ENCODE measurements at regions not wholly inside any gene's neighbourhood (a gene's known extent, or its start where the extent isn't known, plus 50 kb on each side); places are given as distances from the start of the nearest gene placed in this dataset.

DNA sequence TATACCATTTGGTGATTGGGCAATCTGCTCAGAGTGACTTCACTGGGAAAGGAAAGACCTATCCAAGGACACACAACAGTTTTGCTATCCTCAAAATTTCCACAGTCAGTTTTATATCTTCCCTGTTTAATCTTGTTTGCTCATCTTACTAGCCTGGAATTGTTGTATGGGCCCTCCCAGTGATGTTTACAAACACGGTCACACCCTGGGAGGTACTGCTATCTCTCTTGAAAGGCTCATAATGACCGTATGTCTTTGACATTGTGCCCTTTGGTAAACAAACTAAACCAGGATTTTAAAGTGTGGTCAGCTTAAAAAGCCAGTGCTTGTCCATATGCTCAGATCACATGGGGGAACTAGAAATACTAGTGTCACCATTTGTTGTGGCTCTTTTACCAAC lies 277.0 kb downstream of the CDH2 start:
- Histone ChIP-seq H3K27ac (ENCODE audit: low read depth, low read length) (no peak overlapping the region), H3K27me3 (ENCODE audit: control insufficient read depth, insufficient read depth, low read length) (no peaks in the 10 kb centered on the region), H3K9ac (ENCODE audit: low read length) (no peak overlapping the region), H3K36me3 (ENCODE audit: control insufficient read depth, insufficient read depth, low read length) (no peaks in the 10 kb centered on the region), H3K9me3 (ENCODE audit: control insufficient read depth, insufficient read depth, low read depth, low read length) (peaks cover 7% of the 10 kb centered on the region; the same call in 1 of the 2 replicates), H3K4me1 (ENCODE audit: control insufficient read depth, insufficient read depth, low read length) (peaks cover 12% of the 10 kb centered on the region), H3K4me3 (ENCODE audit: low read depth, low read length) (no peak overlapping the region)

DNA sequence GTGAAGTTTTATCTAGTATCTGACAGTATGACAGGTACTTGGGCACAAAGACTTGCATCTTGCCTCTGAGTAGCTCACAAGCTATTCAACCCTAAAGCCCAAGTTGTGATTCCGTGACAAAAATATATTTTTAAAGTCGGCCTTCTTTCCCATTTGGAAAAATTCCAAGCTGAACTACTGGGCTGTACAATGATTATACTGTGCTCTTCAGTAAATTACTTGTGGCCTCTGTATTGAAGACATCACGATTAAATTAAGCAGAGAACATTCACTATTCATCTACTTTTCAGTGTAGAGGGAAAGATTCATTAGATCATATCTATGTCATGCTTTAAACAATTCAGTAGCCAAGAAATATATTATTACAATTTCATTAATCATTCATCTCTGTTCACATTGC lies 282.2 kb downstream of the CDH2 start:
- Histone ChIP-seq H3K9me3 (ENCODE audit: control insufficient read depth, insufficient read depth, low read depth, low read length) (no peaks in the 10 kb centered on the region), H3K36me3 (ENCODE audit: control insufficient read depth, insufficient read depth, low read length) (no peaks in the 10 kb centered on the region), H3K4me3 (ENCODE audit: low read depth, low read length) (no peak overlapping the region), H3K4me1 (ENCODE audit: control insufficient read depth, insufficient read depth, low read length) (peaks cover 2% of the 10 kb centered on the region; the same call in 1 of the 2 replicates), H3K9ac (ENCODE audit: low read length) (no peak overlapping the region), H3K27me3 (ENCODE audit: control insufficient read depth, insufficient read depth, low read length) (no peaks in the 10 kb centered on the region), H3K27ac (ENCODE audit: low read depth, low read length) (no peak overlapping the region)

DNA sequence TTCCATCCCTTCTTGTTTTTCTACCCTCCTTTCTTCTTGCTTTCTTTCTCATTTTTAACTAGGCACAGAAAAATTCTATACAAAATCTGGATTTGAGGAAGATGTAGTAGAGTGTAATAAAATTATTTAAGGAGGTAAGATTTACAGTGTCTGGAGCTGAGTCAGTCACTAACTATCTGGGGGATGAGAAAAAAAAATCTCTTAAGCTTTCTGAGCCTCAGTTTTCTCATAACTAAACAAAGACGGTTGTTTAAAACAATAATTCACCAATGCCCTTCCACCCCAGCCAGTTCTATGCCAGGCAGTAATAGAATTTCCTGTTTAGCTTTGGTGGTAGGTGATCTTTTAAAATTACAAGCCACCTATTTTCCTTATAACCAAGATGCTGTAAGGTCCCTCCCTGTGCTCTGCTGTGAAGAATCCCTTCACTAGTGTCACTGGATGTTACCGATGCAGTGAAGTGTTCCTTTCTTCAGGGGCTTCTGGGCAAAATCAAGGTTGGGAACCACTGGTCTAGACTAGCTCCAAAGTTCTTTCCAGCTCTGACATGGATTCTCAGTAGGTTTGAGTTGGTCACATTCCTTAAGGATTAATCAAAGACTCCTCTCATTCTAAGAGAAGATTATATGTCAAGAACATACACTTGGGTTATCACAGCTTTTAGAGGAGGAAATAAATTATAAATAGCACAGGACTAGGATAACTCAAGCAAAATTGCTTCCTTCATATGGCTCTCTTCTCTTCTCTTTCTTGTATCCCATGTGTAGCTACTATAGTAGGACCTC lies 289.0 kb downstream of the CDH2 start:
- no peaks in the 10 kb centered on the region for H3K4me1 ChIP-seq (ENCODE audit: control insufficient read depth, insufficient read depth, low read length)
- H3K27me3 ChIP-seq (ENCODE audit: control insufficient read depth, insufficient read depth, low read length) = no peaks in the 10 kb centered on the region
- no peak overlapping the region for H3K27ac ChIP-seq (ENCODE audit: low read depth, low read length)
- H3K4me3 ChIP-seq (ENCODE audit: low read depth, low read length) = no peak overlapping the region
- no peaks in the 10 kb centered on the region for H3K9me3 ChIP-seq (ENCODE audit: control insufficient read depth, insufficient read depth, low read depth, low read length)
- no peak overlapping the region for H3K9ac ChIP-seq (ENCODE audit: low read length)
- H3K36me3 ChIP-seq (ENCODE audit: control insufficient read depth, insufficient read depth, low read length) = no peaks in the 10 kb centered on the region

DNA sequence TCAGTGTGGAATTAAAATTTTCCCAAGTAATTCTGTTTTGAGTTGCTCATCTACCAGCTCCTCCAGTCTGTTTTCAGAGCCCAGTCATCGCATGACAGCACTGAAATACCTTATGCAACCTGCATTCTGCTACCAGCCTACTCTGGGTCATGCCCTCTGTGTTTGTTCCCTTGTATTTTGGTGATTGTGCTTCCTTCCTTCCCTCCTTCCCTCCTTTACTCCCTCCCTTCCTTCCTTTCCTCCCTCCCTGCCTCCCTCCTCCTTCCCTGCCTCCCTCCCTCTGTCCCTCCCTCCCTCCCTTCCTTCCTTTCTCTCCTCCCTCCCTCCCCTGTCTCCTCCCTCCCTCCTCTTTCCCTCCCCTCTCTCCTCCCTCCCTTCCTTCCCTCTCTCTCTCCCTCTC lies 289.6 kb downstream of the CDH2 start:
- Histone ChIP-seq H3K9me3 (ENCODE audit: control insufficient read depth, insufficient read depth, low read depth, low read length) (no peaks in the 10 kb centered on the region), H3K9ac (ENCODE audit: low read length) (no peak overlapping the region), H3K4me3 (ENCODE audit: low read depth, low read length) (no peak overlapping the region), H3K36me3 (ENCODE audit: control insufficient read depth, insufficient read depth, low read length) (no peaks in the 10 kb centered on the region), H3K4me1 (ENCODE audit: control insufficient read depth, insufficient read depth, low read length) (no peaks in the 10 kb centered on the region), H3K27ac (ENCODE audit: low read depth, low read length) (no peak overlapping the region), H3K27me3 (ENCODE audit: control insufficient read depth, insufficient read depth, low read length) (no peaks in the 10 kb centered on the region)

DNA sequence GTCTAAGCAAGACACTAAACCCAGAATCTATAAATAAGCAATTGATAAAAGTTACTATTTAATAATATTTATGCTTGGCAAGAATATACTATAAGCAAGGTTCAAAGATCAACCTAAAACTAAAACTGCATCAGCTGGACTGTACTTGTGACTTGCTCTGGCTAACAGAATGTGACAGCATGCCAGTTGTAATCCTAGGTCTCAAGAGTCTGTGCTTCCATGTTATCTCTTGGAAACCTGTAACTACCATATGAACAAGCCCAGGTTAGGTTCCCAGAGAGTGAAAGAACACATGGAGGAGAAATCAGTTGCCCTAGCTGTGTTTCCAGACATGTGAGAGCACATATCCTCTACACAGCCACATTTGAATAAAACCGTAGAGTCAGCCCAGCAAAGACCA lies 297.4 kb downstream of the CDH2 start:
- H3K4me3 ChIP-seq (ENCODE audit: low read depth, low read length) = no peak overlapping the region
- H3K27me3 ChIP-seq (ENCODE audit: control insufficient read depth, insufficient read depth, low read length) = no peaks in the 10 kb centered on the region
- no peak overlapping the region for H3K27ac ChIP-seq (ENCODE audit: low read depth, low read length)
- H3K4me1 ChIP-seq (ENCODE audit: control insufficient read depth, insufficient read depth, low read length) = no peaks in the 10 kb centered on the region
- H3K9ac ChIP-seq (ENCODE audit: low read length) = no peak overlapping the region
- H3K9me3 ChIP-seq (ENCODE audit: control insufficient read depth, insufficient read depth, low read depth, low read length) = no peaks in the 10 kb centered on the region
- H3K36me3 ChIP-seq (ENCODE audit: control insufficient read depth, insufficient read depth, low read length) = no peaks in the 10 kb centered on the region

DNA sequence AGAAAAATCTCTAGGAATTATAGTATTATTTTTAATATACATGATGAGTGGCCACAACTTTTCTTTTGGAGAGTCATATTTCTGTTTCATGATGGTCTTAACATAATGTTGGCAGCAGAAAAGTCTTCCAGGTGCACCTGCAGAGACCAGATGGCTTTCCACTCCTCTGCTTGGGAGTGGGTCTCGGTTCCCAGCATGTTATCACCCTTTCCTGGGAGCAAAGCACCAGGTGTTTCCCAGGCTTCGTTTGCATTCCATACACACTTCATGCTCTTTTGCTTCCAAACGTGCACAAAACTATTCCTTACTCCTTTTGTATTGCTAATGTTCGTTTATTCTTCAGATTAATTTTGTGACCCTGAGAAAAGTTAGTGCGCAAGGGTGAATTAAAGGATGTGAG lies 305.2 kb downstream of the CDH2 start:
- H3K4me3 ChIP-seq (ENCODE audit: low read depth, low read length) = no peak overlapping the region
- H3K27ac ChIP-seq (ENCODE audit: low read depth, low read length) = no peak overlapping the region
- H3K9ac ChIP-seq (ENCODE audit: low read length) = no peak overlapping the region
- no peaks in the 10 kb centered on the region for H3K27me3 ChIP-seq (ENCODE audit: control insufficient read depth, insufficient read depth, low read length)
- no peaks in the 10 kb centered on the region for H3K4me1 ChIP-seq (ENCODE audit: control insufficient read depth, insufficient read depth, low read length)
- no peaks in the 10 kb centered on the region for H3K36me3 ChIP-seq (ENCODE audit: control insufficient read depth, insufficient read depth, low read length)
- H3K9me3 ChIP-seq (ENCODE audit: control insufficient read depth, insufficient read depth, low read depth, low read length) = no peaks in the 10 kb centered on the region

DNA sequence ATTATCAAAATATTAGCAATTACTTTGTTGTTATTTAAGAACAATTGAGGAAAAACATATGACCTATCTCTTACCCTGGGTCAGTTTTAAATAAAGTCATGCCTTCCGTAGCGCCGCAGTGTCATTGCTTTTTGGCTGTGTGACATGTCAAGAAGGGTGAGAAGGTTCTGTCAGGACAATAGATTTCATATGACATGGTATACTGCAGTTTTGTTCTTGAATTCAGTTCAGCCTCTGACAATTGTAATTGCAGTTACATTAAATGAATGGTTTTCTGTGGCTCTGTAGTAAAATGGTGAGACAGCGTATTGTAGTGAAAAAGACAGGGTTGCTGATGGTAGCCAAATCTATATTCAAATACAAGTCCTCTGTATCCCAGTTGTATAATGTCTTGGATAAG lies 307.2 kb downstream of the CDH2 start:
- no peaks in the 10 kb centered on the region for H3K27me3 ChIP-seq (ENCODE audit: control insufficient read depth, insufficient read depth, low read length)
- H3K9ac ChIP-seq (ENCODE audit: low read length) = no peak overlapping the region
- H3K9me3 ChIP-seq (ENCODE audit: control insufficient read depth, insufficient read depth, low read depth, low read length) = no peaks in the 10 kb centered on the region

DNA sequence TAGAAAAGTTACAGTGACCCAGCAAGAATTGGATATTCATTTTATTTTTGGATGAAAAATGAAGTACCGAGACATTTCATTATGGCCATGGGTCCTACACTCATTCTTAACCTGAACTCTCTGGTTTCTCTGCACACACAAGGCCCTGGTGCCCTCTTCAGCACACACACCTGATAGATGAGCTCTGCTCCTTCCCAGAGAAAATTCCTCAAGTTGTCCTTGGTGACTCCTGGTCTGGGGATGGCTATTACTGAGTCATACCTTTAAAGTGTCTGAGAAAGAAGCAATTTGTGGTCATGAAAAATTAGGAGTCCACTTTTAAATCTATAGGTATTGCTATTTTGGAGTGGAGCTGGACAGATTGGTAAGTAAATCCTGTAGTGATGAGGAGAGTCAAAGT lies 311.5 kb downstream of the CDH2 start:
- Histone ChIP-seq H3K9ac (ENCODE audit: low read length) (no peak overlapping the region), H3K27me3 (ENCODE audit: control insufficient read depth, insufficient read depth, low read length) (no peaks in the 10 kb centered on the region), H3K9me3 (ENCODE audit: control insufficient read depth, insufficient read depth, low read depth, low read length) (no peaks in the 10 kb centered on the region), H3K4me3 (ENCODE audit: low read depth, low read length) (no peak overlapping the region), H3K4me1 (ENCODE audit: control insufficient read depth, insufficient read depth, low read length) (peaks cover 4% of the 10 kb centered on the region; the same call in 1 of the 2 replicates), H3K27ac (ENCODE audit: low read depth, low read length) (no peak overlapping the region), H3K36me3 (ENCODE audit: control insufficient read depth, insufficient read depth, low read length) (no peaks in the 10 kb centered on the region)

More for the DNA sequence above, 307.2 kb downstream of the CDH2 start:
- no peaks in the 10 kb centered on the region for H3K4me1 ChIP-seq (ENCODE audit: control insufficient read depth, insufficient read depth, low read length)
- no peaks in the 10 kb centered on the region for H3K36me3 ChIP-seq (ENCODE audit: control insufficient read depth, insufficient read depth, low read length)
- H3K4me3 ChIP-seq (ENCODE audit: low read depth, low read length) = no peak overlapping the region
- no peak overlapping the region for H3K27ac ChIP-seq (ENCODE audit: low read depth, low read length)

DNA sequence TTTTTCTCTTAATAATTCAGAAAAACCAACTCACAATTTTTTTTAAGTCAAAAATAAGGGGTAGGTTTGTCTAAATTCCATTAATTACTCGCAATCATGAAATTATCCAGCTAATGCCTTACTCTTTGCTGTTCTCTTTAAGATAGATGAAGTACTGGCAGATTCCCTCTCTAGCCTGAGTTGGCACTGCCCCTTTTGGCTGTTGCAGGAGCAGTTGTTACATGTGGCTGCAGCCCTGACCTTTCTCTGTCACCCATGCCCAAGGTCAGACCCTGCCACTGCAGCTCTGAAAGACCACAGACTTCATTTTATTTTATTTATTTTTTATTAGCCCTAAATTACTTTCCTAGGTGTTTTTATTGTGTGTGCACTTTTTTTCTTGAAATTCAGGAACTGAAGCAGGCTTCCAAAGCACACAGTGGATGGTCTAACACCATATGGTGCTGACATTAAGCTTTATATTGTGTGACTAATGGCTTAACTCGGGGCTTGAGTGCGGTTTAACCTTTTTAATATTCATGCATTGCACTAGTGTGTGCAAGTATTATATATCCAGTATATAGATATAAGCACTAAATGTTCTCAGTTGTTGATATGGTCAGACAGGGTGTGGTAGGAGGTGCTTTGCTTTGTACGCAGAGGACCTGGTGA lies 313.0 kb downstream of the CDH2 start:
- no peak overlapping the region for H3K4me3 ChIP-seq (ENCODE audit: low read depth, low read length)

DNA sequence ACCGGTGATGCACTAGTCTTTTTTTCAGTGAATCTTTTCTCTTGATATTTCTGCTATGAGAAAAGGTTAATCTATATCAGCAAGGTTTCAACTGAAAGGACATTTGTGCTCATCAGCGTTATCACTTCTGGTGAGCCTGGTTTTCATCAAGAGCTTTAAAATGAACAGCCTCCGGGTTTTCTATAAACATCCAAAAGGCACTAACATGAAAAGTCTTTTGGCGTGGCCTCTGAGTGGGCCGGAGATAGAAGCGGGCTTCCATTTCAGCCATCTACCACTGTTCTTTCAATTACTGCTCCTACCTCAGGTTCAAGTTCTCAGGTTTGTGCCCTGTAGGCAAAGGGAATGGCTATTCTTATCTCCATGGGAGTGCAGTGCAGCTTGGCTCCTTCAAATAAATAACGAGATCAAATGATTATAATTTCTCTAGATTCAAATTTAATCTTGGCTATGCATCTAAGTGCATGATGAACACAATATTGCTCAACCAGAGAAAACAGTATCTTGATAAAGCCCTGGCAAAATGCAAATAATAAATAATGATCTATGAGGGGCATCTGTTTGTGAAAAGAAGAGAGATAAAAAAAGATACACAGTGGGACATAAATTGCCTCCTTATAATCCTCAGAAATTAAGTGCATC lies 314.8 kb downstream of the CDH2 start:
- peaks cover 4% of the 10 kb centered on the region; the same call in 1 of the 2 replicates for H3K4me1 ChIP-seq (ENCODE audit: control insufficient read depth, insufficient read depth, low read length)
- H3K27me3 ChIP-seq (ENCODE audit: control insufficient read depth, insufficient read depth, low read length) = no peaks in the 10 kb centered on the region
- no peaks in the 10 kb centered on the region for H3K36me3 ChIP-seq (ENCODE audit: control insufficient read depth, insufficient read depth, low read length)
- H3K9ac ChIP-seq (ENCODE audit: low read length) = no peak overlapping the region
- no peak overlapping the region for H3K4me3 ChIP-seq (ENCODE audit: low read depth, low read length)
- H3K9me3 ChIP-seq (ENCODE audit: control insufficient read depth, insufficient read depth, low read depth, low read length) = no peaks in the 10 kb centered on the region
- no peak overlapping the region for H3K27ac ChIP-seq (ENCODE audit: low read depth, low read length)

More for the DNA sequence above, 313.0 kb downstream of the CDH2 start:
- Histone ChIP-seq H3K9me3 (ENCODE audit: control insufficient read depth, insufficient read depth, low read depth, low read length) (no peaks in the 10 kb centered on the region), H3K36me3 (ENCODE audit: control insufficient read depth, insufficient read depth, low read length) (no peaks in the 10 kb centered on the region), H3K27ac (ENCODE audit: low read depth, low read length) (no peak overlapping the region), H3K4me1 (ENCODE audit: control insufficient read depth, insufficient read depth, low read length) (peaks cover 4% of the 10 kb centered on the region; the same call in 1 of the 2 replicates), H3K27me3 (ENCODE audit: control insufficient read depth, insufficient read depth, low read length) (no peaks in the 10 kb centered on the region), H3K9ac (ENCODE audit: low read length) (no peak overlapping the region)

DNA sequence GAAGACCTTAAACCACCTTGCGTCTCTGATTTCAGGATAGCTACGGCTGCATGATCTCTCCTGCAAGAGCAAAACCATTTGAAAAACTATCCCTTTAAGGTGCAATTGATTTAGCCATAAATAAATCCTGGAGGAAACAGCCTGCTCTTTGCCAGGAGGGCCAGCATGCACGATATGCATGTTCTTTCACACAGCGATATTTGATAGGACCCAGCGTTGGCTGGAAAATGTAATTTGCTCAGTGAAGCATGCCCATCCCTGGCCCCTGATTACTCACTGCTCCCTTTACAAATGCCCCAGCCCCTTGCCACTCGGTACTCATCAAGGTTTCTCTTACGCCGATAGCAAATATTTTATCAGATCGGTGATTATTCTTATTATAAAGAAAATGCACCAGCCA lies 315.4 kb downstream of the CDH2 start:
- Histone ChIP-seq H3K9me3 (ENCODE audit: control insufficient read depth, insufficient read depth, low read depth, low read length) (no peaks in the 10 kb centered on the region), H3K27me3 (ENCODE audit: control insufficient read depth, insufficient read depth, low read length) (no peaks in the 10 kb centered on the region), H3K4me1 (ENCODE audit: control insufficient read depth, insufficient read depth, low read length) (peaks cover 4% of the 10 kb centered on the region; the same call in 1 of the 2 replicates), H3K4me3 (ENCODE audit: low read depth, low read length) (no peak overlapping the region), H3K36me3 (ENCODE audit: control insufficient read depth, insufficient read depth, low read length) (no peaks in the 10 kb centered on the region), H3K27ac (ENCODE audit: low read depth, low read length) (no peak overlapping the region), H3K9ac (ENCODE audit: low read length) (no peak overlapping the region)

Data from HUES6 (cell line).